ENCODE measurements at regions not wholly inside any gene's neighbourhood (a gene's known extent, or its start where the extent isn't known, plus 50 kb on each side); places are given as distances from the start of the nearest gene placed in this dataset.

GRCh38 chr2:129797489-129798300, 181.8 kb upstream of the RAB6C start:
- DNase-seq (ENCODE audit: low read depth): no peak
- no peak for TF ChIP-seq CTCF (IDR thresholded peaks at IDR 0.05; ENCODE audit: insufficient read depth, low read depth, low read length, missing control alignments)
- no peak overlapping the region for H3K4me3 ChIP-seq (ENCODE audit: low read length)

- no peak for DNase-seq (ENCODE audit: low read depth)
- no peak for TF ChIP-seq CTCF (IDR thresholded peaks at IDR 0.05; ENCODE audit: insufficient read depth, low read depth, low read length, missing control alignments)
- no peak overlapping the region for H3K4me3 ChIP-seq (ENCODE audit: low read length)
Observed at GRCh38 chr2:129798301-129798581, 181.2 kb upstream of the RAB6C start.

GRCh38 chr2:129798626-129799025, 180.8 kb upstream of the RAB6C start:
- no peak for TF ChIP-seq CTCF (IDR thresholded peaks at IDR 0.05; ENCODE audit: insufficient read depth, low read depth, low read length, missing control alignments)
- no peak for DNase-seq (ENCODE audit: low read depth)
- no peak overlapping the region for H3K4me3 ChIP-seq (ENCODE audit: low read length)

GRCh38 chr2:129799036-129799958, 180.2 kb upstream of the RAB6C start:
- no peak for DNase-seq (ENCODE audit: low read depth)
- no peak overlapping the region for H3K4me3 ChIP-seq (ENCODE audit: low read length)
- TF ChIP-seq CTCF (IDR thresholded peaks at IDR 0.05; ENCODE audit: insufficient read depth, low read depth, low read length, missing control alignments): no peak

GRCh38 chr2:129800285-129800684, 179.2 kb upstream of the RAB6C start:
- no peak overlapping the region for H3K4me3 ChIP-seq (ENCODE audit: low read length)
- no peak for TF ChIP-seq CTCF (IDR thresholded peaks at IDR 0.05; ENCODE audit: insufficient read depth, low read depth, low read length, missing control alignments)
- DNase-seq (ENCODE audit: low read depth): no peak

- TF ChIP-seq CTCF (IDR thresholded peaks at IDR 0.05; ENCODE audit: insufficient read depth, low read depth, low read length, missing control alignments): no peak
- DNase-seq (ENCODE audit: low read depth): no peak
Observed at GRCh38 chr2:129800686-129801085, 178.8 kb upstream of the RAB6C start.

More at GRCh38 chr2:129800686-129801085, 178.8 kb upstream of the RAB6C start:
- no peak overlapping the region for H3K4me3 ChIP-seq (ENCODE audit: low read length)

All from epithelial cell of esophagus (primary cell).